Panc1 (cell line): ENCODE measurements at regions not wholly inside any gene's neighbourhood (a gene's known extent, or its start where the extent isn't known, plus 50 kb on each side); places are given as distances from the start of the nearest gene placed in this dataset.

Source experiments
- ATAC-seq: fragments of 200-7000 bp; cut with Tn5 transposase; 2 replicates; pipeline ENCODE4 v1.9.1; 2020; ENCODE audit warnings: mild to moderate bottlenecking, moderate library complexity
- BruUV-seq: library from RNA; stranded (reverse); fragments of 400-500 nt; replicated peaks from 2 replicates; lab custom pipeline; 2021; lab: Mats Ljungman, UMichigan
- CTCF ChIA-PET: fragments of 300-600 bp; sonication (Branson Sonifier 250); formaldehyde crosslinking; loops from one replicate; lab custom pipeline; 2022; ENCODE audit warnings: antibody characterized with exemption; lab: Charles Lee
- POLR2A ChIA-PET: fragments of 300-600 bp; sonication (Branson Sonifier 250); formaldehyde crosslinking; loops from one replicate; lab custom pipeline; 2022; ENCODE audit warnings: antibody characterized with exemption; lab: Charles Lee
- DNase-seq: peaks from one replicate; pipeline ENCODE4 v3.0.0-alpha.2; 2010; ENCODE audit warnings: low read depth, low spot score
- H3K27ac ChIP-seq: 2 replicates; pipeline ENCODE4 v1.5.1; 2011; ENCODE audit warnings: mild to moderate bottlenecking, low read length, inconsistent platforms
- H3K27me3 ChIP-seq: fragments of 200-500 bp; sonication (Bioruptor generic); 2 replicates; pipeline ENCODE4 v1.6.0; 2014; ENCODE audit warnings: low read length, inconsistent platforms; ENCODE audit not compliant: control insufficient read depth, insufficient read depth
- H3K36me3 ChIP-seq: fragments of 200-500 bp; sonication (Bioruptor generic); 2 replicates; pipeline ENCODE4 v1.5.1; 2014; ENCODE audit warnings: inconsistent platforms, mild to moderate bottlenecking, low read length, moderate library complexity; ENCODE audit not compliant: control insufficient read depth, insufficient read depth
- H3K4me1 ChIP-seq: 2 replicates; pipeline ENCODE4 v1.5.1; 2011; ENCODE audit warnings: inconsistent platforms, mild to moderate bottlenecking, low read length, moderate library complexity; ENCODE audit not compliant: control insufficient read depth, insufficient read depth
- H3K4me3 ChIP-seq, 2 experiments: 2 replicates each; pipeline ENCODE4 v1.5.1; 2011 to 2012; ENCODE audit warnings: low read depth in 2 of 2, low read length in 2 of 2, mild to moderate bottlenecking in 2 of 2, inconsistent platforms in 1 of 2, moderate library complexity in 1 of 2
- H3K9me3 ChIP-seq: fragments of 200-500 bp; sonication (Bioruptor generic); 2 replicates; pipeline ENCODE4 v1.5.1; 2014; ENCODE audit warnings: low read depth, mild to moderate bottlenecking, inconsistent platforms, low read length, moderate library complexity; ENCODE audit not compliant: control insufficient read depth, insufficient read depth
- CTCF ChIP-seq: fragments of 450-650 bp; IDR thresholded peaks from 2 replicates; pipeline ENCODE4 v1.5.1; 2017; ENCODE audit warnings: mild to moderate bottlenecking
- POLR2AphosphoS5 ChIP-seq: IDR thresholded peaks from 2 replicates; pipeline ENCODE4 v1.6.1; 2012; ENCODE audit warnings: mild to moderate bottlenecking, low read depth, low read length, moderate library complexity
- REST ChIP-seq, 2 experiments: IDR thresholded peaks; 2 replicates each; pipeline ENCODE4 v1.6.1; 2011 to 2012; ENCODE audit warnings: low read depth in 2 of 2, control low read depth in 1 of 2, low read length in 1 of 2, mild to moderate bottlenecking in 1 of 2, moderate library complexity in 1 of 2; ENCODE audit not compliant: insufficient read depth in 1 of 2
- SIN3A ChIP-seq: IDR thresholded peaks from 2 replicates; pipeline ENCODE4 v1.6.1; 2012; ENCODE audit warnings: low read depth, mild to moderate bottlenecking, low read length, moderate library complexity, borderline replicate concordance; ENCODE audit not compliant: insufficient read depth
- TCF7L2 ChIP-seq: IDR thresholded peaks from 2 replicates; pipeline ENCODE4 v1.6.1; 2011; ENCODE audit warnings: mild to moderate bottlenecking, low read depth, low read length, inconsistent platforms
- in situ Hi-C: cut with HindIII; loops from 2 replicates; pipeline ENCODE4 v1.10.0; 2016; ENCODE audit warnings: low sequenced_read_pairs, low pct_unique_long_range_greater_than_20kb
- intact Hi-C: fragments of 100-400 bp; cut with micrococcal nuclease; formaldehyde crosslinking; loops from one replicate; pipeline ENCODE4 v1.10.0; 2022; ENCODE audit not compliant: unreplicated experiment

- peaks cover 8% of the 10 kb centered on the region; the same call in 1 of the 2 replicates for H3K27me3 ChIP-seq
- in situ Hi-C loops: no loop called here
- no peak overlapping the region for H3K4me3 ChIP-seq
- ChIA-PET CTCF (no interaction called here), POLR2A (no interaction called here)
- no peak overlapping the region for H3K27ac ChIP-seq
- ATAC-seq: no peak
- no peaks in the 10 kb centered on the region for H3K9me3 ChIP-seq
- H3K36me3 ChIP-seq: no peaks in the 10 kb centered on the region
- BruUV-seq: no TSS peak
- no peaks in the 10 kb centered on the region for H3K4me1 ChIP-seq
- DNase-seq: no peak
- TF ChIP-seq CTCF (no peak), REST (IDR thresholded peaks at IDR 0.05; ENCODE audit: insufficient read depth in 1 of 2, low read depth in 2 of 2, low read length in 1 of 2) (no peak), TCF7L2 (no peak), SIN3A (no peak), POLR2AphosphoS5 (no peak)
- intact Hi-C loops: no loop called here
These were observed 277.4 kb upstream of the XYLT1 start for GRCh38 chr16:17748044-17748719.

GRCh38 chr16:17747081-17747756 is 276.5 kb upstream of the XYLT1 start:
- H3K27ac ChIP-seq: no peak overlapping the region
- POLR2A ChIA-PET: no interaction called here
- H3K9me3 ChIP-seq: no peaks in the 10 kb centered on the region
- no peaks in the 10 kb centered on the region for H3K4me1 ChIP-seq
- H3K4me3 ChIP-seq: no peak overlapping the region
- no TSS peak for BruUV-seq
- no peak for TF ChIP-seq CTCF
- TF ChIP-seq TCF7L2: no peak
- no peak for TF ChIP-seq SIN3A
- TF ChIP-seq REST (IDR thresholded peaks at IDR 0.05; ENCODE audit: insufficient read depth in 1 of 2, low read depth in 2 of 2, low read length in 1 of 2): no peak
- TF ChIP-seq POLR2AphosphoS5: no peak
- ATAC-seq: no peak
- H3K27me3 ChIP-seq: peaks cover 8% of the 10 kb centered on the region; the same call in 1 of the 2 replicates
- in situ Hi-C loops: no loop called here
- no peak for DNase-seq
- CTCF ChIA-PET: no interaction called here
- intact Hi-C loops: no loop called here
- H3K36me3 ChIP-seq: no peaks in the 10 kb centered on the region
